ENCODE measurements at regions not wholly inside any gene's neighbourhood (a gene's known extent, or its start where the extent isn't known, plus 50 kb on each side); places are given as distances from the start of the nearest gene placed in this dataset.

- H3K36me3 ChIP-seq (replicated peaks; ENCODE audit: insufficient read depth, low read length) = no peaks in the 10 kb centered on the region
- TF ChIP-seq EZH2phosphoT487 (IDR thresholded peaks at IDR 0.05; ENCODE audit: low read length) (no peak), CTCF (IDR thresholded peaks at IDR 0.05; ENCODE audit: low read length) (no peak), EZH2 (optimal IDR thresholded peaks at IDR 0.05; ENCODE audit: low read depth, low read length) (no peak)
- H2AFZ ChIP-seq (ENCODE audit: low read length) = no peak overlapping the region
- no peaks in the 10 kb centered on the region for H3K79me2 ChIP-seq (ENCODE audit: low read length)
- H3K9ac ChIP-seq (ENCODE audit: low read length) = no peak overlapping the region
- no peaks in the 10 kb centered on the region for H4K20me1 ChIP-seq (ENCODE audit: insufficient read depth, low read length)
- no peaks in the 10 kb centered on the region for H3K27me3 ChIP-seq (replicated peaks; ENCODE audit: insufficient read depth, low read length)
- no peak overlapping the region for H3K4me3 ChIP-seq (ENCODE audit: low read length)
- H3K4me2 ChIP-seq (ENCODE audit: low read depth, low read length) = no peak overlapping the region
- no peaks in the 10 kb centered on the region for H3F3A ChIP-seq (ENCODE audit: insufficient read depth, low read length)
- no peak overlapping the region for H3K27ac ChIP-seq (ENCODE audit: low read length)
- H3K4me1 ChIP-seq (ENCODE audit: low read length) = no peaks in the 10 kb centered on the region
- no peak for DNase-seq
- H3K9me3 ChIP-seq (replicated peaks; ENCODE audit: insufficient read depth, low read length) = no peaks in the 10 kb centered on the region
- no peaks in the 10 kb centered on the region; the same call in 1 of the 2 replicates for H3K9me2 ChIP-seq (replicated peaks; ENCODE audit: insufficient read depth, low read length)
Observed at GRCh38 chr4:138445098-138445497, 202.9 kb upstream of the SLC7A11 start.

- H3K9me3 ChIP-seq (replicated peaks; ENCODE audit: insufficient read depth, low read length) = no peaks in the 10 kb centered on the region
- H3F3A ChIP-seq (ENCODE audit: insufficient read depth, low read length) = no peaks in the 10 kb centered on the region
- H3K79me2 ChIP-seq (ENCODE audit: low read length) = no peaks in the 10 kb centered on the region
- no peak overlapping the region for H3K4me2 ChIP-seq (ENCODE audit: low read depth, low read length)
- no peaks in the 10 kb centered on the region; the same call in 1 of the 2 replicates for H3K9me2 ChIP-seq (replicated peaks; ENCODE audit: insufficient read depth, low read length)
- no peak overlapping the region for H2AFZ ChIP-seq (ENCODE audit: low read length)
- H4K20me1 ChIP-seq (ENCODE audit: insufficient read depth, low read length) = no peaks in the 10 kb centered on the region
- no peaks in the 10 kb centered on the region for H3K27me3 ChIP-seq (replicated peaks; ENCODE audit: insufficient read depth, low read length)
- no peaks in the 10 kb centered on the region for H3K36me3 ChIP-seq (replicated peaks; ENCODE audit: insufficient read depth, low read length)
- no peak overlapping the region for H3K9ac ChIP-seq (ENCODE audit: low read length)
- no peak overlapping the region for H3K4me3 ChIP-seq (ENCODE audit: low read length)
- DNase-seq = no peak
- H3K27ac ChIP-seq (ENCODE audit: low read length) = no peak overlapping the region
- TF ChIP-seq EZH2 (optimal IDR thresholded peaks at IDR 0.05; ENCODE audit: low read depth, low read length) (no peak), CTCF (IDR thresholded peaks at IDR 0.05; ENCODE audit: low read length) (no peak), EZH2phosphoT487 (IDR thresholded peaks at IDR 0.05; ENCODE audit: low read length) (no peak)
- H3K4me1 ChIP-seq (ENCODE audit: low read length) = no peaks in the 10 kb centered on the region
Observed at GRCh38 chr4:138444260-138444659, 202.1 kb upstream of the SLC7A11 start.

- H3K9me3 ChIP-seq (replicated peaks; ENCODE audit: insufficient read depth, low read length) = no peaks in the 10 kb centered on the region
- no peak overlapping the region for H3K9ac ChIP-seq (ENCODE audit: low read length)
- no peak for DNase-seq
- no peaks in the 10 kb centered on the region for H3K36me3 ChIP-seq (replicated peaks; ENCODE audit: insufficient read depth, low read length)
- H3K79me2 ChIP-seq (ENCODE audit: low read length) = no peaks in the 10 kb centered on the region
- TF ChIP-seq EZH2 (optimal IDR thresholded peaks at IDR 0.05; ENCODE audit: low read depth, low read length) = no peak
- TF ChIP-seq CTCF (IDR thresholded peaks at IDR 0.05; ENCODE audit: low read length) = no peak
- TF ChIP-seq EZH2phosphoT487 (IDR thresholded peaks at IDR 0.05; ENCODE audit: low read length) = no peak
- no peak overlapping the region for H3K4me3 ChIP-seq (ENCODE audit: low read length)
- H2AFZ ChIP-seq (ENCODE audit: low read length) = no peak overlapping the region
- no peaks in the 10 kb centered on the region for H3F3A ChIP-seq (ENCODE audit: insufficient read depth, low read length)
- H3K4me1 ChIP-seq (ENCODE audit: low read length) = no peaks in the 10 kb centered on the region
- no peak overlapping the region for H3K27ac ChIP-seq (ENCODE audit: low read length)
- H3K9me2 ChIP-seq (replicated peaks; ENCODE audit: insufficient read depth, low read length) = no peaks in the 10 kb centered on the region; the same call in 1 of the 2 replicates
- H4K20me1 ChIP-seq (ENCODE audit: insufficient read depth, low read length) = no peaks in the 10 kb centered on the region
- H3K4me2 ChIP-seq (ENCODE audit: low read depth, low read length) = no peak overlapping the region
- H3K27me3 ChIP-seq (replicated peaks; ENCODE audit: insufficient read depth, low read length) = no peaks in the 10 kb centered on the region
Observed at GRCh38 chr4:138439143-138439581, 197.0 kb upstream of the SLC7A11 start.
